ENCODE measurements at regions not wholly inside any gene's neighbourhood (a gene's known extent, or its start where the extent isn't known, plus 50 kb on each side); places are given as distances from the start of the nearest gene placed in this dataset.

- no peak for TF ChIP-seq ARNT (IDR thresholded peaks at IDR 0.05)
- TF ChIP-seq BHLHE40 (IDR thresholded peaks at IDR 0.05; ENCODE audit: borderline replicate concordance) = no peak
- TF ChIP-seq SUZ12 (IDR thresholded peaks at IDR 0.05) = no peak
- TF ChIP-seq ELF4 (IDR thresholded peaks at IDR 0.05) = no peak
- no peak for TF ChIP-seq ZNF384 (IDR thresholded peaks at IDR 0.05)
- TF ChIP-seq FOXK2 (IDR thresholded peaks at IDR 0.05) = no peak
- no peak for TF ChIP-seq SP1 (IDR thresholded peaks at IDR 0.05)
- TF ChIP-seq HDGF (IDR thresholded peaks at IDR 0.05; ENCODE audit: borderline replicate concordance) = no peak
- TF ChIP-seq PKNOX1 (IDR thresholded peaks at IDR 0.05) = no peak
- no peak for TF ChIP-seq NFRKB (IDR thresholded peaks at IDR 0.05)
- no peak for TF ChIP-seq L3MBTL2 (conservative IDR thresholded peaks at IDR 0.05)
- TF ChIP-seq FOXA1 (IDR thresholded peaks at IDR 0.05) = no peak
Measured at GRCh38 chr2:20543469-20544152, 96.7 kb downstream of the RHOB start.
